Cardiac muscle cell (in vitro differentiated cells and primary cell): ENCODE measurements at regions not wholly inside any gene's neighbourhood (a gene's known extent, or its start where the extent isn't known, plus 50 kb on each side); places are given as distances from the start of the nearest gene placed in this dataset.
"Not testable (repeated sequence)": the region's sequence is repeated elsewhere in the genome, so short reads cannot be mapped to it uniquely, and the experiment has no call there.

Experiments used
- DNase-seq, 2 donors: peaks; one replicate each; pipeline versions ENCODE4 v3.0.0 to v3.0.0-alpha.2; 2010 to 2017; ENCODE audit warnings: low read depth in 1 of 2, low spot score in 1 of 2
- H3K27ac ChIP-seq: fragments of 200-600 bp; sonication (generic); 2 replicates; pipeline ENCODE4 v1.5.1; 2016
- H3K27me3 ChIP-seq: fragments of 200-600 bp; sonication (generic); 2 replicates; pipeline ENCODE4 v1.6.0; 2016; ENCODE audit warnings: control low read depth
- H3K36me3 ChIP-seq: fragments of 200-600 bp; sonication (generic); 2 replicates; pipeline ENCODE4 v1.5.1; 2016; ENCODE audit warnings: control low read depth
- H3K4me1 ChIP-seq: fragments of 200-600 bp; sonication (generic); 2 replicates; pipeline ENCODE4 v1.8.1; 2017; ENCODE audit warnings: low read depth, mild to moderate bottlenecking, mixed run types
- H3K4me3 ChIP-seq: fragments of 200-600 bp; sonication (generic); 2 replicates; pipeline ENCODE4 v1.5.1; 2016; ENCODE audit warnings: mild to moderate bottlenecking
- H3K9me3 ChIP-seq: fragments of 200-600 bp; sonication (generic); 2 replicates; pipeline ENCODE4 v1.5.1; 2017; ENCODE audit warnings: low read depth, mild to moderate bottlenecking, control low read depth
- CTCF ChIP-seq: IDR thresholded peaks from 2 replicates; pipeline ENCODE4 v1.5.1; 2012; ENCODE audit warnings: low read depth, mild to moderate bottlenecking, low read length

- no peaks in the 10 kb centered on the region for H3K36me3 ChIP-seq
- H3K27me3 ChIP-seq: no peaks in the 10 kb centered on the region
- no peak for DNase-seq
- H3K9me3 ChIP-seq: no peaks in the 10 kb centered on the region
- TF ChIP-seq CTCF: no peak
- no peak overlapping the region for H3K27ac ChIP-seq
- H3K4me1 ChIP-seq: peaks cover 10% of the 10 kb centered on the region
- no peak overlapping the region for H3K4me3 ChIP-seq
Observed at GRCh38 chr3:187481426-187481825, 113.2 kb downstream of the RTP4 start.

GRCh38 chr3:187475613-187476012 lies 107.4 kb downstream of the RTP4 start:
- H3K36me3 ChIP-seq, DNase-seq, H3K4me3 ChIP-seq, H3K27ac ChIP-seq, H3K9me3 ChIP-seq, H3K4me1 ChIP-seq, H3K27me3 ChIP-seq: not testable (repeated sequence)

- no peak for DNase-seq
Observed at GRCh38 chr3:187473778-187474406, 105.7 kb downstream of the RTP4 start.

GRCh38 chr3:187466306-187466705 lies 98.1 kb downstream of the RTP4 start:
- H3K9me3 ChIP-seq, H3K4me1 ChIP-seq, H3K27ac ChIP-seq, H3K36me3 ChIP-seq, H3K27me3 ChIP-seq, H3K4me3 ChIP-seq, DNase-seq: not testable (repeated sequence)

More at GRCh38 chr3:187473778-187474406, 105.7 kb downstream of the RTP4 start:
- no peak for TF ChIP-seq CTCF
- no peaks in the 10 kb centered on the region for H3K4me1 ChIP-seq
- H3K4me3 ChIP-seq: no peak overlapping the region
- H3K27ac ChIP-seq: no peak overlapping the region
- no peaks in the 10 kb centered on the region for H3K36me3 ChIP-seq
- no peaks in the 10 kb centered on the region for H3K9me3 ChIP-seq
- no peaks in the 10 kb centered on the region for H3K27me3 ChIP-seq

- Histone ChIP-seq H3K27ac (no peak overlapping the region), H3K4me1 (no peaks in the 10 kb centered on the region), H3K27me3 (no peaks in the 10 kb centered on the region), H3K4me3 (no peak overlapping the region), H3K36me3 (no peaks in the 10 kb centered on the region), H3K9me3 (no peaks in the 10 kb centered on the region)
- no peak for DNase-seq
- no peak for TF ChIP-seq CTCF
Observed at GRCh38 chr3:187465503-187465902, 97.3 kb downstream of the RTP4 start.

GRCh38 chr3:187464682-187465081 lies 96.5 kb downstream of the RTP4 start:
- Histone ChIP-seq H3K27me3 (no peaks in the 10 kb centered on the region), H3K27ac (no peak overlapping the region), H3K4me3 (no peak overlapping the region), H3K36me3 (no peaks in the 10 kb centered on the region), H3K9me3 (no peaks in the 10 kb centered on the region), H3K4me1 (no peaks in the 10 kb centered on the region)
- no peak for DNase-seq
- no peak for TF ChIP-seq CTCF

GRCh38 chr3:187458921-187459320 lies 90.7 kb downstream of the RTP4 start:
- H3K27ac ChIP-seq: no peak overlapping the region
- H3K4me1 ChIP-seq: no peaks in the 10 kb centered on the region
- no peaks in the 10 kb centered on the region for H3K36me3 ChIP-seq
- TF ChIP-seq CTCF: no peak
- H3K9me3 ChIP-seq: no peaks in the 10 kb centered on the region
- no peaks in the 10 kb centered on the region for H3K27me3 ChIP-seq
- no peak for DNase-seq
- no peak overlapping the region for H3K4me3 ChIP-seq
